HG02943 (cell line): ENCODE measurements at regions not wholly inside any gene's neighbourhood (a gene's known extent, or its start where the extent isn't known, plus 50 kb on each side); places are given as distances from the start of the nearest gene placed in this dataset.

Experiments used
- ATAC-seq: cut with Tn5 transposase; IDR thresholded peaks from one replicate; pipeline ENCODE4 v1.9.1; 2021; ENCODE audit warnings: mild to moderate bottlenecking, low read depth, moderate library complexity; ENCODE audit not compliant: unreplicated experiment

DNA sequence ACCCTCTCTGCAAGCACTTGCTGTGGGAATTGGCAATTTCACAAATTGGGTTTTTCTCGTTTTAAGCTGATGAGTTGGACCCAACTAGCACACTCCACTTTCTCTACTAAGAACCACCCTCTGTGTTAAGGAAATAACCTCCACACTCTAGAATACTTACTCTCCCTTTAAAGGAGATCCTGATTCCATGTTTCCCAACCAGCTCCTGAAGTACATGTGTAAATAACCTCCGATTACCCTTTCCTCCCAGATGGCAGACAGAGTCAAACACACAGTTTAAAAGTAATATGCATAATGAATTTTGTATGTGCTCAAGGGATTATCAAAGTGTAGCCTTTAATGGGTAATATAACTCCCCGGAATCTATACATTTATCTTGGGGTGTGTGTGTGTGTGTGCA lies 171.3 kb upstream of the OSR1 start:
- no peak for ATAC-seq

DNA sequence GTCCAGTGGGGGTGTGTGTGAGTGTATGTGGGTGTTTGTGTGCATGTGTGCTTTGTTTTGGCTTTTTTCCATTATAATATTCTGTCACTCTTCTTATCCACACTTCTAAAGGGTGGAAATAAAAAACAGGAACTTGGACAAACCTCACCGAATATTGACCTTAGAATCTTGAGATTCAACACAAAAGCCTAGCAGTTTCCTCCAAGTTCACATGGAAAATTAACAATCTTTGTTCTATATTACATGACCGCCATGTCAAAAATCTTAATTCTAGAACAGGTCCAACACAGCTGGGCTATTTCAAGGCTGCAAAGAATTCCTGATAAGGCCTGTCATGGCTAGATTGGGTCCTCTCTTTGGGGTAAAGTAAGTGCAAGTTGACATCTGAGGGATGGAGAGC lies 169.3 kb upstream of the OSR1 start:
- no peak for ATAC-seq

DNA sequence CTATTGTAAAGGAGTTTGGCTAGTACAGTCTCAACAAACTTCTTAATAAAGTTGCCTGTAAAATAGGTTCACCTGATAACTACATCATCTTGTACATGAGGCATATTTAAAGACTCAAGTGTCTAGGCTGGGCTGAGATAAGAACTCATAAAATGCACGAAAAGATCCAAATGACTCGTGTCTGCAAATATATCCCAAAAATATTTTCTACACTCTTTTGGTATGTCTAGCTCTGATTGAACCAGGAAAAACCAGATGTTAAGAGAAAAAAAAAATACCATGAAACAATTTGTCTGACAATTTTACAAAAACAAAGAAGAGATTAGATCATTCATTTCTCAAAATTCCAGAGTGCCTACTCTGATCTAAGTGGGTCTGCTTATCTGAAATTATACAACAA lies 166.9 kb upstream of the OSR1 start:
- no peak for ATAC-seq

GRCh38 chr2:19519045-19519444 lies 160.6 kb upstream of the OSR1 start:
- ATAC-seq, result no peak

DNA sequence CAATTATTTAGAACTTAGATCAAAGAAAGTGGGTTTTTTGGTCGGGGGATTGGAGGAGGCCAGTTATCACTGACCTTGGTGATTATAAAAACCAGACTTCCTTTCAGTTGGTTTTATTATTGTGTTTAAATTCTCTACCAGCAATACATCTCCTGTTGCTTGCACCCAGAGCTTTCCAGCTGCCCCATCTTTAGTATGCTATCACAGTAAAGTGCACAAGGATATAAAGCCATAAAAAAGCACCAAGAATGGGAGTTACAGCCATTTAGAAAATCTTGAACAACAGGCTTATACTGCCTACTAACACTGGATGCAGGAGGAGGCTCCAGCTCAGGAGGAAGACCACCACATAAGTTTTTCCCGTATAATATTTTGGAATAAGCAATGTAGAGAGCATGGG lies 148.7 kb upstream of the OSR1 start:
- no peak for ATAC-seq

GRCh38 chr2:19505199-19506136 lies 147.0 kb upstream of the OSR1 start:
- ATAC-seq, result no peak

DNA sequence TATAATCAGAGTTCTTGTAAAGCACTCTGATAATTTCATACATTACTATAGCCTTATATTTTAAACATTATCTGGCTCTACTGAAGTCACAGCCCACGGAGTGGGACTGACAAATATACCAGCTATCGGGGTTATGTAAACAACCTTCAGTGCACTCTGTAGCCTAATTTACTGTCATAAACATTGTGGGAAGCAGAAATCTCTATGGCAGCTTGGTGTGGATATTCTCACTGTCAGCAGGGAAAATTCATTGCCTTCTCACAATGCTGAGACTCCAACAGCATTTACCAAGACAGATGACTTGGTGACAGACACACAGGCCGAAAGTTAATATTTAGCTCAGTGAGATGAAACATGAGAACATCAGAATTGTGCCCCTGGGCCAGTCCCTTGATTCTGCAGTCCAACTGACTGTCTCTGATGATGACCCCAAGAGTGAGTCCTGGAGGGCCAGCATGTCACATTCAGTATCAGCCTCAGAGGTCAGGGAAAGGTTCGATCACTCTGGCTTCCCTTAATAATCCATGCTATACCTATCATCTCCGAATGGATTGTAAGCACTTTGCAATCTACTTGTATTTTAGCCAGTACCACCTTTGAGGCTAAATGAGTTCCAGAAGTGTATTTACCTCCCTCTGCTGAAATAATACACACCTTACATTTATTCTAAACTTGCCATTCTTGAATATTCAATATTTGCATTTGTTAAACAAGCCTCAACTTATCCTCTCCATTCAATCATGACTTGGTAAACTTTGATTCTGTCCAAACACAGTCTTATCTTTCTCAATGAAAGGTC lies 146.2 kb upstream of the OSR1 start:
- ATAC-seq, result no peak

DNA sequence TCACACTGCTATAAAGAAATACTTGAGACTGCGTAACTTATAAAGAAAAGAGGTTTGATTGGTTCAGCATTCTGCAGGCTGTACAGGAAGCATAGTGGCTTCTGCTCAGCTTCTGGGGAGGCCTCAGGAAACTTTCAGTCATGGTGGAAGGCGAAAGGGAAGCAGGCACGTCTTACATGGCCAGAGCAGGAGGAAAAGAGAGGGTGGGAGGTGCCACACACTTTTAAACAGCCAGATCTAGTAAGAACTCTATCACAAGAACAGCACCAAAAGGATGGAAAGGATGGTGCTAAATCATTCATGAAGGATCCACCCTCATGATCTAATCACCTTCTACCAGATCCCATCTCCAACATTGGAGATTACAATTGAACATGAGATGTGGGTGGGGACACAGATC lies 145.5 kb upstream of the OSR1 start:
- no peak for ATAC-seq

- no peak for ATAC-seq
Observed at GRCh38 chr2:19503406-19503805, 145.0 kb upstream of the OSR1 start.

DNA sequence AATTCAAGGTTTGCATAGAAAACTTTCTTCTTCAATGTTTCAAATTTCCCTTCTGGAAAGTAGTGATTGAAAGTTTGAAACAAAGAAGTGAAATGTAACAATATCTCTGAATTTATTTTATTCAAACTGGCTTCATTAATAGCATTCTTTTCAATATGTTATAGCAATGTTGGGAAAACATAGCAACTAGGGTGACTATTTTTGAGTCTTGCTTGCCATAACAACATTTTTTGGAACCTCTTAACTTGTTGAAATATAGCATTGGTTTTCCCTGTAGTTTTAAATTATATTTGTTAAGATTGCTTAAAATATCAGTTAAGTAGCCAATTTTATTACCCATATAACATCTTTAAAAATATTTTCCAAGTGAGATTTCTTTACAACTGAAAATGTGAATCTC lies 141.7 kb upstream of the OSR1 start:
- ATAC-seq, result no peak

DNA sequence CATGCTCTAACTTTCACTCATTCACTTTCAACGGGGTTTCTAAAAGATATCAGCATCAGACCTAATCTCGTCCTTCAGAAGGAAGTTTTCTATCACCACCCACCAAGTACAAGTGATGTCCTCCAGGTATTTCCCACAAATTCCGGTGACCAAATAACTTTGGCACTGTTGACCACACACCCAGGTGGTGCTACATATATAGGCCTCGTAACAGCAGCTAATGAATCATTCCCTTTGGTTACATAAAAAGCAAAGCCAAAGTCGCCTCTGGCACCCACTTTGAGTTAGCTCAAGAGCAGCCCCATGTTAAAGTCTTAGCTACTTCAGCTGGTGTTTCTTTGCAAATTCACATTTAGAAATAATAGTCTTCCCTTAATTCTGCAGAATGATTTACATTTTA lies 138.2 kb upstream of the OSR1 start:
- ATAC-seq, result no peak

DNA sequence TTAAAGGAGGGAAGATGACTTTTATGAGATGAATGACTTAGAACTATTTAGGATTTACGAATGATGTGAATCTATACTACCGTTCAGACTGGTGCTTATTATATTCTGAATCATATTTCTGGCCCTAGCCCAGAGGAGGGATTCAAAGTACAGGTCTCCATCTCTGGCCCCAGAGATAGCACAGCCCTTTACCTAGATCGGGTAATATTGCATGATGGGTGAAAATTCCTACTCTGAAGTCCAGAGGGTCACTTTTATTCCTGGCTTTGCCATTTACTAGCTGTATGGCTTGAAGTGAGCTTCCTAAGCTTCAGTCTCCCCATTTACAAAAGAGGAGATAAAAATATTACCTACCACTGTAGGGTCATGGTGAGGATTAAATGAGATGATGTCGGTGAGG lies 135.8 kb upstream of the OSR1 start:
- no peak for ATAC-seq

DNA sequence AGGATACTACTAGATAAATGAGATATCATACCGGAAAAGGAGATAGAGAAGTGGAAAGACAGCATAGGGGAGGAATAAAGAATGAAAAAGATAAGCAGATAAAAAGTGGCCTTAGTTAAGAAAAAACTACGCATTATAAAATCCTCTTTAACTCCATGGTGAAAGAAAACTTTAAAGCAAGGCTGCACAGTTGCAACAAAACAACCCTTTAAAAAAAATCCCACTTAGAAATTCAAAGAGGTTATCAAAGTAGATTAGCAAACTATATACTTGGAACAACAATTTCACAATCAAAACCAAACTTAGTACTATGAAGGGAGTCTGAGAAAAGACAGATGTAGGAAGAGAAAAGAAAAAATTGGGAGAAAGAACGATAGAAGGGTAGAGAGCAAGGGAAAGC lies 133.4 kb upstream of the OSR1 start:
- ATAC-seq, result no peak

GRCh38 chr2:19490846-19491435 lies 132.5 kb upstream of the OSR1 start:
- no peak for ATAC-seq

DNA sequence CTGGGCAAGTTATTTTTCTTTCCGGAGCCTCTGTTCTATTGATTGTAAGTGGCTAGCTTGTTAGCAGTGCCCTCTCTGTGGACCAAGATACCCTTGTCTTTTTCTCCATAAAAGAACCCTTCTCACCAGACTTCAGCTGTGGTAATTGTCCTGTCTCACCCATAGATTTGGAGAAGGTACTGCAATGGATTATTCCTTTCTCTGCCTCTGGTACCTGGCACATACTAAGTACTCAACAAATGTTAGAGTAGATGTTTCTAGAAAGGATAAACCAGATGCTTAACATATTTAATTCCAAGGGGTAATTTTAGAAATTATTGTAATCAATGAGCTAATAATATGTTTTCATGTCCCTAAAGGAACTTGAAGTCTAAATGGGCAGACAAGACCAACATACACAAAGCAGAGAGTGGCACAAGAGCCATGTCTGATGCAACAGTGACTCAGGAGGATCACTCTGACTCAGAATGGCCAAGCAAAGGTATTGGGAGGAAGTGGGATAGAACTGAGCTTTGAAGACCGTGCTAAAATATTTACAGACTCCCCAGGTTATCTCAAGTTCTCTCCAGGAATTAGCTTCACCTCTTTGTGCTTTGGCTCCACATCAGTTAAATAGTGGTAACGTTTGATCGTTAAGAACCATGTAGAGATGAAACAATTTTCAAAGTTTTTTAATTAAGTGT lies 129.7 kb upstream of the OSR1 start:
- ATAC-seq, result peak; percentile 66

GRCh38 chr2:19484736-19485135 lies 126.3 kb upstream of the OSR1 start:
- no peak for ATAC-seq

GRCh38 chr2:19480673-19481072 lies 122.2 kb upstream of the OSR1 start:
- ATAC-seq, result no peak

DNA sequence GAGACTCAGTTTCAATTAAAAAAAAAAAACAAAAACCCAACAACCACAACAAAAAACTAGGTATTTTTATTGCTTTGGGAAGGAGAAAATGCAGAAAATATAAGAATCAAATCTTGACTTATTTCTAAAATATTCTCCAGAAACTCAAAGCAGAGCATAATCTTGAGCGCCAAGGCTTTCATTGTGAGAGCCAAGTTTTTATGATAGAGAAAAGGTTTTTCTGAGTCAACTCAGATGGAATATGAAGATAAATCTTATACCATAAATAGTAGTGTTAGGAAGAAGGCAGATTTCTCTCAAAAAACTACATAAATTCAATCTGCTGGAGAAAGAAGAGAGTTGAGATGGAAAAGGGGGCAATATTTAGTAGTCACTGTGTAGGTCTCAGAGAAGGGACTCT lies 121.2 kb upstream of the OSR1 start:
- ATAC-seq, result no peak

DNA sequence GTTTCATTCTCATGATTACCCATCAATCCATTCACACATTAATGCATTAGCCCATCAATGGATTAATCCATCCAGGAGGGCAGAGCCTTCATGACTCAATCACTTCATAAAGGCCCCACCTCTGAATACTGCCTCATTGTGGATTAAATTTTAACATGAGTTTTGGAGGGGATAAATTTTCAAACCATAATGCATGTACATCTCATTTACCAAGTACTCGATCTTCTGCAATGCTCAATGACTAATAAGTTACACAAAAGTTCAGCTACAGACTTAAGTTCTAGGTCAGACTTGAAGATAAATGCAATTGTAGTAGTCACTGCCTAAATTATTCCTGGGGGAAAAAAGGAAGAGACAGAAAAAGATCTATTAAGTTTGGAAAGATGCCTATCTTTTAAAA lies 120.0 kb upstream of the OSR1 start:
- no peak for ATAC-seq

DNA sequence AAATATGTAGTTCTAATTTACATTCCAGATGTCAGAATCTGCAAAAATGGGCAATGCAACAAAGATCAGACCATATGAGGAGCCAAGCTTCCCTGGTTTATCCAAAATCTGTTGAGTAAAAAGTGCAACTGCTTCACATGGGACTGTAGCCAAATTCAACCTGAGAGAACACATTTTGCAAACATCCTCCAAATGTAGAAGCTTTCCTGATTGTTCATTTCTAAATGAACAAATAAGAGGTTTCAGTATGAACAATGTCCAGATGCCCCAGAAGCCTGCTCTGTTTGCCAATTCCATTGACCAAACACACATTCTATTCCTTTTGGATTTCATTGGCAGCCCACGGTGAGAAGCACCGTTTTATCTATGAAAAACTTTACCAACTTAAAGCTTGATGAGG lies 117.9 kb upstream of the OSR1 start:
- no peak for ATAC-seq

DNA sequence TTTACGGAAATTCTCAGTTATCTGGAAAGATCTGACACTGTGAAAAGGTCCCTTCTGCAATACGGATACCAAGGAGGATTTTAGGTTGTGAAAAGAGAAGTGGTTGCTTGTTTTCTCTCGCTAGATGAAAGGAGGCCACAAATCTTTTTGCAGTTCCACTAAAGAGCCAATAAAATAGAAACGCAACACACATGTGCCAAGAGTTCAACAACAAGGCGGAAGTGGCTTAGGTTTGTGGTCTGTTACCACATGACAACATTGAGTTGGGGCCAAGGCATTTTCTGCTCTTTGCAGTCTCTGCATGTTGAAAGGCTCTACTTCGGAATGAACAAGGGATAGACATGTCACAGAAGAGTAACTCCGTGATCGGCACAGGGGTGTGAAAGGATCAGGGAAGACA lies 115.7 kb upstream of the OSR1 start:
- peak; percentile 99 for ATAC-seq
